K562 (cell line): ENCODE measurements at regions not wholly inside any gene's neighbourhood (a gene's known extent, or its start where the extent isn't known, plus 50 kb on each side); places are given as distances from the start of the nearest gene placed in this dataset.

Source experiments
- ATAC-seq: fragments of 200-7000 bp; cut with Tn5 transposase; 3 replicates; pipeline ENCODE4 v1.9.1; 2020; ENCODE audit warnings: moderate library complexity
- BruUV-seq: library from RNA; stranded (reverse); fragments of 400-500 nt; replicated peaks from 2 replicates; lab custom pipeline; 2021; lab: Mats Ljungman, UMichigan
- CTCF ChIA-PET: fragments of 300-600 bp; formaldehyde crosslinking; extraction: SDS; loops from one replicate; lab custom pipeline; 2021; ENCODE audit warnings: low intra/inter-chr PET ratio; lab: Yijun Ruan, JAX
- POLR2A ChIA-PET: fragments of 300-600, 350-650 bp; sonication (Branson Sonifier 250); formaldehyde crosslinking; extraction: SDS; loops from one replicate; lab custom pipeline; 2021; ENCODE audit warnings: antibody characterized with exemption, inconsistent platforms; lab: Yijun Ruan, JAX
- DNase-seq, 4 experiments: peaks; one replicate each; pipeline versions ENCODE4 v3.0.0 to v3.0.0-alpha.2; 2011 to 2018; ENCODE audit warnings: low spot score in 3 of 4, mixed read lengths in 3 of 4; ENCODE audit errors: extremely low read depth in 1 of 4
- FAIRE-seq: peaks from 2 replicates; lab custom pipeline; 2011; peaks lifted over from hg19 to GRCh38; lab: Jason Lieb, UNC
- H2AFZ ChIP-seq: 2 replicates; pipeline ENCODE4 v1.6.0; 2011; ENCODE audit warnings: low read depth, low read length, control low read depth, inconsistent platforms
- H3K27ac ChIP-seq: fragments of 200-600 bp; 3 replicates; pipeline ENCODE4 v1.8.0; 2011; ENCODE audit warnings: low read depth, mild to moderate bottlenecking, control low read depth, inconsistent platforms, low read length, moderate library complexity, mixed read lengths; ENCODE audit errors: extremely low read depth
- H3K27me3 ChIP-seq, 2 experiments: fragments of 300-600 bp in 1 of 2; 2 replicates in 1 of 2; 3 replicates in 1 of 2; pipeline versions ENCODE4 v1.6.0 to v1.8.0; 2011; ENCODE audit warnings: inconsistent platforms in 2 of 2, low read length in 2 of 2, mild to moderate bottlenecking in 1 of 2, mixed read lengths in 1 of 2, moderate library complexity in 1 of 2; ENCODE audit not compliant: control insufficient read depth in 2 of 2, insufficient read depth in 2 of 2
- H3K36me3 ChIP-seq: fragments of 300-600 bp; 3 replicates; pipeline ENCODE4 v1.8.0; 2011; ENCODE audit warnings: mild to moderate bottlenecking, low read length, inconsistent platforms; ENCODE audit not compliant: control insufficient read depth, insufficient read depth
- H3K4me1 ChIP-seq, 2 experiments: fragments of 200-600 bp in 1 of 2; replicated peaks in 1 of 2; 2 replicates in 1 of 2; 3 replicates in 1 of 2; pipeline versions ENCODE4 v1.5.1 to v1.8.0; 2011; ENCODE audit warnings: inconsistent platforms in 2 of 2, low read length in 2 of 2, mild to moderate bottlenecking in 1 of 2, mixed read lengths in 1 of 2, moderate library complexity in 1 of 2; ENCODE audit not compliant: control insufficient read depth in 2 of 2, insufficient read depth in 2 of 2
- H3K4me2 ChIP-seq: 2 replicates; pipeline ENCODE4 v1.6.1; 2011; ENCODE audit warnings: low read length, control low read depth, inconsistent platforms, mixed read lengths; ENCODE audit not compliant: insufficient read depth
- H3K4me3 ChIP-seq: fragments of 200-600 bp; sonication (generic), shearing (Covaris generic); 2 replicates; pipeline ENCODE4 v1.5.1; 2016; ENCODE audit warnings: control low read depth, inconsistent platforms
- H3K79me2 ChIP-seq: fragments of 200-600 bp; 3 replicates; pipeline ENCODE4 v1.8.0; 2011; ENCODE audit warnings: low read length, inconsistent platforms; ENCODE audit not compliant: control insufficient read depth, insufficient read depth
- H3K9ac ChIP-seq, 2 experiments: 2 replicates each; pipeline versions ENCODE4 v1.6.0 to v1.6.1; 2011; ENCODE audit warnings: low read depth in 2 of 2, low read length in 2 of 2, control low read depth in 1 of 2, inconsistent platforms in 1 of 2, mild to moderate bottlenecking in 1 of 2, mixed read lengths in 1 of 2; ENCODE audit not compliant: insufficient read depth in 1 of 2
- H3K9me1 ChIP-seq: one replicate; pipeline ENCODE4 v1.6.0; 2011; ENCODE audit warnings: inconsistent platforms, mild to moderate bottlenecking, low read length, moderate library complexity; ENCODE audit not compliant: control insufficient read depth, insufficient read depth
- H3K9me3 ChIP-seq: replicated peaks from 2 replicates; pipeline ENCODE4 v1.5.1; 2011; ENCODE audit warnings: low read depth, low read length, inconsistent platforms; ENCODE audit not compliant: control insufficient read depth, insufficient read depth
- H4K20me1 ChIP-seq: replicated peaks from 2 replicates; pipeline ENCODE4 v1.6.1; 2011; ENCODE audit warnings: low read length, inconsistent platforms, mixed read lengths; ENCODE audit not compliant: control insufficient read depth, insufficient read depth
- FOXA1 ChIP-seq: fragments of 450-650 bp; IDR thresholded peaks from 2 replicates; pipeline ENCODE4 v1.6.1; 2016; ENCODE audit warnings: mild to moderate bottlenecking, borderline replicate concordance
- KLF13 ChIP-seq: fragments of 450-650 bp; IDR thresholded peaks from 2 replicates; pipeline ENCODE4 v1.6.1; 2016; ENCODE audit warnings: missing genetic modification characterization, low read depth, mild to moderate bottlenecking, missing compliant biosample characterization, moderate library complexity, borderline replicate concordance
- PPARD ChIP-seq: fragments of 250-450 bp; sonication (Bioruptor Pico); IDR thresholded peaks from 2 replicates; pipeline ENCODE4 v1.8.0; 2022; ENCODE audit warnings: inconsistent platforms, mild to moderate bottlenecking, moderate library complexity
- SIN3B ChIP-seq: fragments of 450-650 bp; IDR thresholded peaks from 2 replicates; pipeline ENCODE4 v1.6.1; 2017; ENCODE audit warnings: low read depth, mild to moderate bottlenecking, moderate library complexity
- TAF15 ChIP-seq: fragments of 200-400 bp; formaldehyde crosslinking; IDR thresholded peaks from 2 replicates; pipeline ENCODE4 v1.6.1; 2017; ENCODE audit warnings: mild to moderate bottlenecking, low read depth, low read length, moderate library complexity
- TCF3 ChIP-seq: sonication (generic); formaldehyde crosslinking; IDR thresholded peaks from 2 replicates; pipeline ENCODE4 v1.4.0; 2020; ENCODE audit warnings: mild to moderate bottlenecking, missing genetic modification reagents
- ZEB2 ChIP-seq: fragments of 450-650 bp; IDR thresholded peaks from 2 replicates; pipeline ENCODE4 v1.6.1; 2016
- ZNF24 ChIP-seq: fragments of 450-650 bp; IDR thresholded peaks from 2 replicates; pipeline ENCODE4 v1.6.1; 2016
- ZNF408 ChIP-seq: fragments of 250-450 bp; sonication (Bioruptor Pico); IDR thresholded peaks from 2 replicates; pipeline ENCODE4 v1.4.0; 2020; ENCODE audit warnings: low read depth, mild to moderate bottlenecking, moderate library complexity
- ZZZ3 ChIP-seq: fragments of 450-650 bp; IDR thresholded peaks from 2 replicates; pipeline ENCODE4 v1.6.1; 2016; ENCODE audit warnings: antibody characterized with exemption, mild to moderate bottlenecking, moderate library complexity
- WGBS: fragments of 100-300 bp; shearing (Covaris generic); methylation state at CpG from one replicate; pipeline ENCODE4 v1.1.6; 2016; ENCODE audit warnings: low coverage, mixed read lengths; ENCODE audit not compliant: insufficient coverage; ENCODE audit errors: missing lambda C conversion rate; 5-methylcytosine and 5-hydroxymethylcytosine counted together
- in situ Hi-C: fragments of 300-500 bp; cut with MboI; formaldehyde crosslinking; loops from 4 replicates; pipeline ENCODE4 v1.15.0; 2018; ENCODE audit warnings: inconsistent platforms, mixed read lengths
- intact Hi-C: fragments of 100-400 bp; cut with micrococcal nuclease; formaldehyde crosslinking; loops from 2 replicates; pipeline ENCODE4 v1.14.2; 2022
- TF ChIP-seq, protein P1 (sequence below), 2 experiments: fragments of 450-650 bp; formaldehyde crosslinking in 1 of 2; IDR thresholded peaks; 2 replicates each; pipeline versions ENCODE4 v1.4.0 to v1.6.1; 2014 to 2020; ENCODE audit warnings: mild to moderate bottlenecking in 2 of 2, borderline replicate concordance in 1 of 2, low read depth in 1 of 2
- TF ChIP-seq, protein P2 (sequence below): IDR thresholded peaks from 2 replicates; pipeline ENCODE4 v1.6.1; 2014; ENCODE audit warnings: antibody characterized with exemption

DNA sequence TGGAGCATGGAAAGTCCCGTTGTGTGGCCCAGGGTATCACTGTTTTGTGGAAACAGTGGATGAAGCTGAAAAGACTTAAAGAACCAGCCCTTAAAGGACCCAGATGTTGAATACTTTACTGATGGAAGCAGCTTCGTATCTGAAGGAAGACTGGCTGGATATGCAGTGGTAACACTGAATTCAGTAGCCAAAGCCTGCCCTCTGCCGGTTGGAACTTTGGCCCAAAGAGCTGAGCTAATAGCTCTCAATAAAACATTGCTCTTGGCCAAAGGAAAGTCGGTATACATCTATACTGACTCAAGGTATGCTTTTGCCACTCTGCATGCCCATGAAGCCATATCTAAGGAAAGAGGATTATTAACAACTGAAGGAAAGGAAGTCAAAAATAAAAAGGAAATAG is 885.4 kb downstream of the PDCD6IP start (continued):
- TF ChIP-seq, protein P1, sequence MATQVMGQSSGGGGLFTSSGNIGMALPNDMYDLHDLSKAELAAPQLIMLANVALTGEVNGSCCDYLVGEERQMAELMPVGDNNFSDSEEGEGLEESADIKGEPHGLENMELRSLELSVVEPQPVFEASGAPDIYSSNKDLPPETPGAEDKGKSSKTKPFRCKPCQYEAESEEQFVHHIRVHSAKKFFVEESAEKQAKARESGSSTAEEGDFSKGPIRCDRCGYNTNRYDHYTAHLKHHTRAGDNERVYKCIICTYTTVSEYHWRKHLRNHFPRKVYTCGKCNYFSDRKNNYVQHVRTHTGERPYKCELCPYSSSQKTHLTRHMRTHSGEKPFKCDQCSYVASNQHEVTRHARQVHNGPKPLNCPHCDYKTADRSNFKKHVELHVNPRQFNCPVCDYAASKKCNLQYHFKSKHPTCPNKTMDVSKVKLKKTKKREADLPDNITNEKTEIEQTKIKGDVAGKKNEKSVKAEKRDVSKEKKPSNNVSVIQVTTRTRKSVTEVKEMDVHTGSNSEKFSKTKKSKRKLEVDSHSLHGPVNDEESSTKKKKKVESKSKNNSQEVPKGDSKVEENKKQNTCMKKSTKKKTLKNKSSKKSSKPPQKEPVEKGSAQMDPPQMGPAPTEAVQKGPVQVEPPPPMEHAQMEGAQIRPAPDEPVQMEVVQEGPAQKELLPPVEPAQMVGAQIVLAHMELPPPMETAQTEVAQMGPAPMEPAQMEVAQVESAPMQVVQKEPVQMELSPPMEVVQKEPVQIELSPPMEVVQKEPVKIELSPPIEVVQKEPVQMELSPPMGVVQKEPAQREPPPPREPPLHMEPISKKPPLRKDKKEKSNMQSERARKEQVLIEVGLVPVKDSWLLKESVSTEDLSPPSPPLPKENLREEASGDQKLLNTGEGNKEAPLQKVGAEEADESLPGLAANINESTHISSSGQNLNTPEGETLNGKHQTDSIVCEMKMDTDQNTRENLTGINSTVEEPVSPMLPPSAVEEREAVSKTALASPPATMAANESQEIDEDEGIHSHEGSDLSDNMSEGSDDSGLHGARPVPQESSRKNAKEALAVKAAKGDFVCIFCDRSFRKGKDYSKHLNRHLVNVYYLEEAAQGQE (IDR thresholded peaks at IDR 0.05; ENCODE audit: borderline replicate concordance): peak; percentile 65
- TF ChIP-seq, protein P1 (CRISPR knock-in tag; IDR thresholded peaks at IDR 0.05; ENCODE audit: low read depth): no peak

DNA sequence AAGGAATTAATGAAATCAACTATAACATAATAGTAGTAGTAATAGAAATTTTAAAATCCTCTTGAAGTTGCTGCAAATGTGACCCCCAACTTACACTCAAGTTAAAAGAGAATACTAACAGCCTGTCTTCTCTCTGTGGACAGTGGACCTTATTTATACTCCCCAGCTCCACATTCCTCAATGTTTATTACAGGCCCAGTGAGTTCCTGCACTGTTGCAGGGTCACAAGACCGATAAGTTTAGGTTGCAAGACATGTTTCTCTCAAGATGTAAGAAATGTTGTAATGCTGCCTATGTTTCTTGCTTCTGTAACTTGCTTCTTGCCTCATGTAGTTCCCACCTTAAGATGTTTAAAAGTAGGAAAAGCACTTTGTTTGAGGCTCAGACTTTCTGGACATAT is 888.1 kb downstream of the PDCD6IP start:
- Histone ChIP-seq H3K27ac (no peak overlapping the region), H3K36me3 (no peaks in the 10 kb centered on the region), H3K4me3 (no peak overlapping the region), H3K79me2 (no peaks in the 10 kb centered on the region), H3K9ac (no peak overlapping the region), H2AFZ (no peak overlapping the region), H3K9me3 (no peaks in the 10 kb centered on the region), H3K4me2 (no peak overlapping the region), H3K27me3 (no peaks in the 10 kb centered on the region), H3K4me1 (no peaks in the 10 kb centered on the region), H4K20me1 (no peaks in the 10 kb centered on the region), H3K9me1 (no peaks in the 10 kb centered on the region)
- ChIA-PET CTCF (no interaction called here), POLR2A (no interaction called here)
- DNase-seq (no peak), FAIRE-seq (no peak), ATAC-seq (no peak)
- in situ Hi-C loops (loop anchor here (5.0 to 25.0 kb wide), 2 partner anchors 674 to 804 kb away; no protein-coding TSS in a partner anchor), intact Hi-C loops (loop anchor here (10.0 kb wide), 1 partner anchor 672 kb away; no protein-coding TSS in a partner anchor)
- 0% methylated on average over 1 of the region's 1 CpG for WGBS
- no TSS peak for BruUV-seq
- TF ChIP-seq ZNF408 (CRISPR knock-in tag) (no peak), ZZZ3 (no peak), ZNF24 (no peak), TCF3 (CRISPR knock-in tag) (no peak), ZEB2 (no peak), SIN3B (no peak), FOXA1 (no peak), TAF15 (no peak), PPARD (CRISPR knock-in tag) (no peak), KLF13 (tag) (no peak)
- TF ChIP-seq, protein P2, sequence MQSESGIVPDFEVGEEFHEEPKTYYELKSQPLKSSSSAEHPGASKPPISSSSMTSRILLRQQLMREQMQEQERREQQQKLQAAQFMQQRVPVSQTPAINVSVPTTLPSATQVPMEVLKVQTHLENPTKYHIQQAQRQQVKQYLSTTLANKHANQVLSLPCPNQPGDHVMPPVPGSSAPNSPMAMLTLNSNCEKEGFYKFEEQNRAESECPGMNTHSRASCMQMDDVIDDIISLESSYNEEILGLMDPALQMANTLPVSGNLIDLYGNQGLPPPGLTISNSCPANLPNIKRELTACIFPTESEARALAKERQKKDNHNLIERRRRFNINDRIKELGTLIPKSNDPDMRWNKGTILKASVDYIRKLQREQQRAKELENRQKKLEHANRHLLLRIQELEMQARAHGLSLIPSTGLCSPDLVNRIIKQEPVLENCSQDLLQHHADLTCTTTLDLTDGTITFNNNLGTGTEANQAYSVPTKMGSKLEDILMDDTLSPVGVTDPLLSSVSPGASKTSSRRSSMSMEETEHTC: no peak
